Epithelial cell of esophagus (primary cell): ENCODE measurements at regions not wholly inside any gene's neighbourhood (a gene's known extent, or its start where the extent isn't known, plus 50 kb on each side); places are given as distances from the start of the nearest gene placed in this dataset.

Source experiments
- DNase-seq: peaks from one replicate; pipeline ENCODE4 v3.0.0; 2010; ENCODE audit warnings: low read depth
- H3K4me3 ChIP-seq: 2 replicates; pipeline ENCODE4 v1.5.1; 2011; ENCODE audit warnings: mild to moderate bottlenecking, low read length, control low read depth
- TF ChIP-seq, protein P1 (sequence below): IDR thresholded peaks from 2 replicates; pipeline ENCODE4 v1.5.1; 2011; ENCODE audit warnings: low read depth, mild to moderate bottlenecking, low read length, control low read depth, inconsistent platforms; ENCODE audit not compliant: insufficient read depth; ENCODE audit errors: missing control alignments

DNA sequence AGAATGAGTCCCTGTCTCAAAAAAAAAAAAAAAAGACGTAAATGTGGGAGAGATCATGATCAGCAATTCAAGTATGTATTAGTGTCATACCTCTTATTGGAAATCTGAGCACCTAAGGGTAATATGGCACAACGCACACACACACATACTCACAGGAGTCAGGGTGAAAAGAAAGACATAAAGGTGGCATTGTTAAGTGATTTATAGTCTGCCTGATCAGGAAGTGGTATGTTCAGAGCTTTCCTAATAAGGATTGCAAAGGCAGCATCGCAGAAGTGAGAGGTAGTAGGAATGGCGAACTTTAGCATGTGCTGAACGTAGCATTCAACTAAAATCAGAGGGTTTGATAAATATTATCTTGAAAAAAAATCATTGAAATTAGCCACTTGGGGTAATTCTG lies 854.3 kb downstream of the METTL15 start:
- peak; percentile 34 for DNase-seq
- H3K4me3 ChIP-seq, result no peak overlapping the region
- TF ChIP-seq, protein P1, sequence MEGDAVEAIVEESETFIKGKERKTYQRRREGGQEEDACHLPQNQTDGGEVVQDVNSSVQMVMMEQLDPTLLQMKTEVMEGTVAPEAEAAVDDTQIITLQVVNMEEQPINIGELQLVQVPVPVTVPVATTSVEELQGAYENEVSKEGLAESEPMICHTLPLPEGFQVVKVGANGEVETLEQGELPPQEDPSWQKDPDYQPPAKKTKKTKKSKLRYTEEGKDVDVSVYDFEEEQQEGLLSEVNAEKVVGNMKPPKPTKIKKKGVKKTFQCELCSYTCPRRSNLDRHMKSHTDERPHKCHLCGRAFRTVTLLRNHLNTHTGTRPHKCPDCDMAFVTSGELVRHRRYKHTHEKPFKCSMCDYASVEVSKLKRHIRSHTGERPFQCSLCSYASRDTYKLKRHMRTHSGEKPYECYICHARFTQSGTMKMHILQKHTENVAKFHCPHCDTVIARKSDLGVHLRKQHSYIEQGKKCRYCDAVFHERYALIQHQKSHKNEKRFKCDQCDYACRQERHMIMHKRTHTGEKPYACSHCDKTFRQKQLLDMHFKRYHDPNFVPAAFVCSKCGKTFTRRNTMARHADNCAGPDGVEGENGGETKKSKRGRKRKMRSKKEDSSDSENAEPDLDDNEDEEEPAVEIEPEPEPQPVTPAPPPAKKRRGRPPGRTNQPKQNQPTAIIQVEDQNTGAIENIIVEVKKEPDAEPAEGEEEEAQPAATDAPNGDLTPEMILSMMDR, result no peak

DNA sequence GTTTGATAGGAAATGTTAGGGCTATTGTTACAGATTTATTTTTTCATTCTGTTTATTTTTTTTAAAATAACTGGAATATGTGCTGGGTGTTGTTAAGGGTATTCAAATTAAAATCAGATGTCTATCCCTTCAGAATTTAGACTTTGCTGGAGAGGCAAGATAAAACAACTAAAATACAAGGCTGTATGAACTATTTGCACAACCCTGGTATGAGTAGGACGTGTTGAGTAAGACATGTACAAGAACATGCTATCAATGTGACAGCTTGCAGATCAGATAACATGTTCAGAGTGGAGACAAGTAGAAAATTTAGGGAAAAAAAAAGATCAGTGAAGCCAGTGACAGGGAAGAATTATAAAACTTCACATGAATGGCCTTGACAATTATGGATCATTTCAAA lies 853.5 kb downstream of the METTL15 start:
- TF ChIP-seq, protein P1, result no peak
- DNase-seq, result peak; percentile 11
- H3K4me3 ChIP-seq, result no peak overlapping the region

DNA sequence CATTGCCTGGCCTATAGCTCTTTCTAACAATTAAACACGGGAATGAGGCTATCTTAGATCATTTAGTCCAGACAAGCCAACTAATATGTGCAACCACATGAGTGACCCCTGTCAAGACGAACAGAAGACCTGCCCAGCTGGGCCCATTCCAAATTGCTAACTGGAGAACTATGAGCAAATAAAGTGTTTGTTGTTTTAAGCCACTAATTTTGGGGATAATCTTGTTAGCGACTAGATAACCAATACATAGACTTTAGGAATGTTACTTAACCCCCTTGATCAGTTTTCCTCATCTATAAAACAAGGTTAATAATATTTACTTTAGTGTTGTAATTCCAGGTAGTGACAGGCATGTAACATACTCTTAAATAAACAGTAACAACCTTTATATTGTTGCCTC lies 848.3 kb downstream of the METTL15 start:
- TF ChIP-seq, protein P1, result no peak
- DNase-seq, result peak; percentile 3
- no peak overlapping the region for H3K4me3 ChIP-seq

DNA sequence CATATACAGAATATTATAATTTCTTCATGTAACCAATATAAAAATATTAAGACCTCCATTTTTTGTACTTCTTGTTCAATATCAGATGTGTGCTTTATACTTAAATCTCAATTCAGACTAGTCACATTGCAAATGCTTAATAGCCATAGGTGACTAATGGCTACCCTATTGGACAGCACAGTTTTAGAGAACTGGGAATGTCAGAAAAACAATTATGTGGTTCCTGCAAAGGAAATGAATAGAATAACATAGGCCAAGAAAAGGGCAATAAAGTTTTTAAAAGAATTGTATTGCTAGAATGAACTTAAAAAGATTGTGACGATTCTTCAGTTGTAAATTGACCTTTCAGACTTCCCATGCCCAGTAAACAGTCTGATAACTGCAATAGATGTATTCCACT lies 843.0 kb downstream of the METTL15 start:
- no peak overlapping the region for H3K4me3 ChIP-seq
- TF ChIP-seq, protein P1, result no peak
- no peak for DNase-seq

DNA sequence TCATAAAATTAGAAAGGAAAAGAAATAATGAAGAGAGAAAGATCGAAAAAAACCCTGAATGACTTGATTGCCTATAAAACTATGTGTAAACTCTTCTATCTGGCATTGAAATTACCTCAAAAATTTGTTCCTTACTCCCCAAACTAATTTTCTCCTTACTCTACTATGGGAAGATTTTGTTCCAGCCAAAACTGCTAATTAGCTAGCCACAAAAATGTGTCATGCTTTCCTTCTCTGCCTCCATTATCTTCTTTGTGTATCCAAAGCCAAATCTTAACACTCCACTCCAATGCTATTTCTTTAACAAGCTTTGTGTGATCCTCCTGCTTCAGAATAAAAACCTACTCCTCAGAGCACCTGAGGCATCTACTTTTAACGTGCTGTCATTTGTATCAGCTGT lies 831.2 kb downstream of the METTL15 start:
- no peak for DNase-seq
- TF ChIP-seq, protein P1, result no peak
- no peak overlapping the region for H3K4me3 ChIP-seq

DNA sequence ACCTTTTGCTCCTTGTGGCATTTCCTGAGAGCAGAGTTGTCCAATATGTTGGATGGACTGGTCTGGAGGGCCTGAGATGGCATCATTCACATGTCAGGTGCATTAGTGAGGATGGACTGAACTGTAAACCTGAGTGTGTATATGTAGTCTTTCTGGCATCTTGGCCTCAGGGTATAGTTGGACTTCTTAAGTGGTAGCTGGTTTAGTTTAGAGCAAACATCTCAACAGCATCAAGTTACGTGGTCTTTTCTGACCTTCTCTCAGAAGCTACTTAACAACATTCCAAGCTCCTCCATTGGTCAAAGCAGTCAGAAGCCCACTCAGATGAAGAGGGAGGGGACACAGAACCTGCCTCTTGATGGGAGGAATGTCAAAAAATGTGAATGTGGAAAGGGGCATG lies 829.9 kb downstream of the METTL15 start:
- TF ChIP-seq, protein P1, result no peak
- H3K4me3 ChIP-seq, result no peak overlapping the region
- DNase-seq, result no peak

DNA sequence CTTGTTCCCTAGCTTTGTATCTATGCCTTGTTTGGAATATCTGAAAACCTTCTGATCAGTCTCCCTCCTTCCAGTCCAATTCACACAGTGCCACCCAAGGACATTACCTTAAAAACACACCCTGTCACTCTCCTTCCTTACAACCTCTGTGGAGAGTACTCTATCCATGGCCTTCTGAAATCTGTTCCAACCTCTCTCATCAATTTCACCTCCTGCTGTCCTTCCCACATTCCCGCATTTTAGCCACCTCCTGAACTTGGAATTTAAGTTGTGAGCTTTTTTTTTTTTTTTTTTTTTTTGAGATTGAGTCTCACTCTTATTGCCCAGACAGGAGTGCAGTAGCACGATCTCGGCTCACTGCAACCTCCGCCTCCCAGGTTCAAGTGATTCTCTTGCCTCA lies 824.8 kb downstream of the METTL15 start:
- no peak for DNase-seq
- H3K4me3 ChIP-seq, result no peak overlapping the region
- TF ChIP-seq, protein P1, result no peak
